ENCODE measurements at regions not wholly inside any gene's neighbourhood (a gene's known extent, or its start where the extent isn't known, plus 50 kb on each side); places are given as distances from the start of the nearest gene placed in this dataset.

DNA sequence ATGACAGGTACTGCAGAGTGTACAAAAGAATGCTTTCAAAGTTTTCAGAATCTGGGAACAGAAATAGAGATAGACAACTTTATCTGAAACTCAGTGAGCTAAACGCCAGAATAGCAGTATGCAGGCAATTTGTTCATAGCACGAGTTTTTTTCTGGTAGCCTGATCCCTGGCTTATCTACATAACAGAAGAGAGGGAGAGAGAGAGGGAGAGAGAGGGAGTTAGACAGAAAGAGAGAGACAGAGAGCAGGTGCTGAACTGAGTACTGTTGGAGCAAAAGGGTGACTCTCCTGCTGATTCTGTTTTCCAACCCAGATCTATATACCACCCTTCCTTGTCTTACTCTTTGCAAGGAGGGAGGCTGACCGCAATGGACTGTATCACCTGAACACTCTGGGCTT lies 388.0 kb upstream of the CA10 start (continued):
- TF ChIP-seq REST (IDR thresholded peaks at IDR 0.05) = no peak
- TF ChIP-seq KDM1A (IDR thresholded peaks at IDR 0.05; ENCODE audit: low read depth) = no peak
- no peak for TF ChIP-seq HEYL (CRISPR knock-in tag; IDR thresholded peaks at IDR 0.05)
- no peak for TF ChIP-seq NFE2L2 (conservative IDR thresholded peaks at IDR 0.05; ENCODE audit: low read length)
- no peak for TF ChIP-seq HOXB5 (CRISPR knock-in tag; IDR thresholded peaks at IDR 0.05)
- no peak for TF ChIP-seq FOXS1 (CRISPR knock-in tag; IDR thresholded peaks at IDR 0.05)
- TF ChIP-seq ZNF302 (CRISPR knock-in tag; IDR thresholded peaks at IDR 0.05) = no peak
- TF ChIP-seq ZSCAN20 (CRISPR knock-in tag; IDR thresholded peaks at IDR 0.05) = no peak
- TF ChIP-seq, protein P1, sequence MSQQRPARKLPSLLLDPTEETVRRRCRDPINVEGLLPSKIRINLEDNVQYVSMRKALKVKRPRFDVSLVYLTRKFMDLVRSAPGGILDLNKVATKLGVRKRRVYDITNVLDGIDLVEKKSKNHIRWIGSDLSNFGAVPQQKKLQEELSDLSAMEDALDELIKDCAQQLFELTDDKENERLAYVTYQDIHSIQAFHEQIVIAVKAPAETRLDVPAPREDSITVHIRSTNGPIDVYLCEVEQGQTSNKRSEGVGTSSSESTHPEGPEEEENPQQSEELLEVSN (IDR thresholded peaks at IDR 0.05; ENCODE audit: borderline replicate concordance, low read depth) = no peak

- WGBS (ENCODE audit: missing lambda C conversion rate) = 4% methylated on average over 1 of the region's 1 CpG
- CTCF ChIA-PET = no interaction called here
- TF ChIP-seq MAZ (IDR thresholded peaks at IDR 0.05; ENCODE audit: borderline replicate concordance, low read depth, low read length) (no peak), EHF (CRISPR knock-in tag; IDR thresholded peaks at IDR 0.05) (no peak), CBX2 (IDR thresholded peaks at IDR 0.05; ENCODE audit: borderline replicate concordance, low read depth) (no peak)
- POLR2A ChIA-PET = no interaction called here
- ATAC-seq (no peak), DNase-seq (ENCODE audit: low read depth in 1 of 2, low spot score in 1 of 2) (no peak), FAIRE-seq (no peak)
- no peaks in the 10 kb centered on the region for H3K9me3 ChIP-seq
- no peak overlapping the region for H3K27ac ChIP-seq
- H3K4me3 ChIP-seq = no peak overlapping the region
- H3K4me2 ChIP-seq = no peak overlapping the region
- H3K4me1 ChIP-seq = no peaks in the 10 kb centered on the region
These were observed 378.9 kb upstream of the CA10 start for GRCh38 chr17:52537421-52537820.

- no peak overlapping the region for H3K27ac ChIP-seq
- CTCF ChIA-PET = no interaction called here
- POLR2A ChIA-PET = no interaction called here
- DNase-seq (ENCODE audit: low read depth in 1 of 2, low spot score in 1 of 2) (no peak), ATAC-seq (no peak), FAIRE-seq (no peak)
- H3K4me2 ChIP-seq = no peak overlapping the region
- 4% methylated on average over 4 of the region's 4 CpGs for WGBS (ENCODE audit: missing lambda C conversion rate)
- H3K9me3 ChIP-seq = no peaks in the 10 kb centered on the region
- H3K4me1 ChIP-seq = no peaks in the 10 kb centered on the region
- no peak overlapping the region for H3K4me3 ChIP-seq
- TF ChIP-seq SMC3 (IDR thresholded peaks at IDR 0.05) (no peak), ZSCAN20 (CRISPR knock-in tag; IDR thresholded peaks at IDR 0.05) (no peak), MAFK (IDR thresholded peaks at IDR 0.05; ENCODE audit: partially characterized antibody) (no peak), EHMT2 (IDR thresholded peaks at IDR 0.05; ENCODE audit: low read depth) (no peak), TP53 (CRISPR knock-in tag; IDR thresholded peaks at IDR 0.05) (no peak), JUNB (IDR thresholded peaks at IDR 0.05) (no peak), ZC3H11A (IDR thresholded peaks at IDR 0.05) (no peak), HDAC2 (IDR thresholded peaks at IDR 0.05) (no peak), RFX5 (IDR thresholded peaks at IDR 0.05) (no peak), CTCF (IDR thresholded peaks at IDR 0.05) (no peak), FOSL2 (IDR thresholded peaks at IDR 0.05) (no peak), FOSL2 (CRISPR knock-in tag; IDR thresholded peaks at IDR 0.05) (no peak), FOXS1 (CRISPR knock-in tag; IDR thresholded peaks at IDR 0.05) (no peak), POLR2AphosphoS2 (conservative IDR thresholded peaks at IDR 0.05; ENCODE audit: low read length) (no peak), CHD2 (IDR thresholded peaks at IDR 0.05; ENCODE audit: low read length, partially characterized antibody) (no peak), RCOR1 (IDR thresholded peaks at IDR 0.05; ENCODE audit: low read depth, low read length) (no peak), EHF (CRISPR knock-in tag; IDR thresholded peaks at IDR 0.05) (no peak), SREBF2 (IDR thresholded peaks at IDR 0.05) (no peak)
These were observed 378.0 kb upstream of the CA10 start for GRCh38 chr17:52536489-52536888.

All from A549 (cell line).